Calu3 (cell line): ENCODE measurements at regions not wholly inside any gene's neighbourhood (a gene's known extent, or its start where the extent isn't known, plus 50 kb on each side); places are given as distances from the start of the nearest gene placed in this dataset.

ENCODE experiments used
- BruUV-seq: library from RNA; stranded (reverse); fragments of 400-500 nt; replicated peaks from 2 replicates; lab custom pipeline; 2021; lab: Mats Ljungman, UMichigan
- CTCF ChIA-PET: fragments of 300-600 bp; sonication (Branson Sonifier 250); formaldehyde crosslinking; loops from one replicate; lab custom pipeline; 2022; ENCODE audit warnings: antibody characterized with exemption; lab: Charles Lee
- DNase-seq: peaks from one replicate; pipeline ENCODE4 v3.0.0; 2022
- H3K27ac Mint-ChIP-seq: one replicate; pipeline ENCODE4 v1.8.0; 2022; ENCODE audit warnings: mixed read lengths; ENCODE audit not compliant: unreplicated experiment
- H3K27me3 Mint-ChIP-seq: one replicate; pipeline ENCODE4 v1.8.0; 2022; ENCODE audit warnings: mixed read lengths; ENCODE audit not compliant: unreplicated experiment
- H3K36me3 Mint-ChIP-seq: one replicate; pipeline ENCODE4 v1.8.0; 2022; ENCODE audit warnings: mild to moderate bottlenecking, moderate library complexity, mixed read lengths; ENCODE audit not compliant: insufficient read depth, unreplicated experiment
- H3K4me1 Mint-ChIP-seq: one replicate; pipeline ENCODE4 v1.8.0; 2022; ENCODE audit warnings: mild to moderate bottlenecking, low read depth, mixed read lengths; ENCODE audit not compliant: unreplicated experiment
- H3K4me3 Mint-ChIP-seq: one replicate; pipeline ENCODE4 v1.8.0; 2022; ENCODE audit warnings: mild to moderate bottlenecking, low read depth, moderate library complexity, mixed read lengths; ENCODE audit not compliant: unreplicated experiment
- H3K9me3 Mint-ChIP-seq: one replicate; pipeline ENCODE4 v1.8.0; 2022; ENCODE audit warnings: low read depth, mixed read lengths; ENCODE audit not compliant: unreplicated experiment
- CTCF ChIP-seq: fragments of 200-600 bp; IDR thresholded peaks from one replicate; pipeline ENCODE4 v1.8.0; 2022; ENCODE audit warnings: antibody characterized with exemption; ENCODE audit not compliant: unreplicated experiment
- intact Hi-C: fragments of 100-400 bp; cut with micrococcal nuclease; formaldehyde crosslinking; loops from one replicate; pipeline ENCODE4 v1.10.0; 2022; ENCODE audit not compliant: unreplicated experiment

DNA sequence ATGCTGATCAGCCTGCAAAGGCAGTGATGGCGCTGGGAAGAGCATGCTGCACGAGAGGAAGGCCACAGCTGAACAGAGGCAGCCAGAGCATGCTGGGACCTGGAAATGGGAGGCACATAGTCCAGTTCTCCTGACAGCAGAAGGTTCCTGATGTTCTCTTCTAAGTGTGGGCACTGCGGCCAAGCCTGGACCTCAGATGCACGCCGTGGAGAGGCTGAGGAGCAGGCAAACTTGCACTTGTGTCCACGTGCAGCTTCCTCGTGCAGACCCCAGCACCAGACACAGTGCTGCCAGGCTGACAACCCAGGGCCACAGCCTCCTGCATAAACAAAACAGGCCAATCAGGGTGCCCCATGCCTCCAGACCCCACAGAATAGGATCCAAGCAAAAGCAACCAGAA lies 93.5 kb upstream of the LANCL2 start:
- Mint-ChIP-seq H3K36me3 (no peaks in the 10 kb centered on the region), H3K9me3 (no peaks in the 10 kb centered on the region), H3K4me3 (no peak overlapping the region), H3K4me1 (no peaks in the 10 kb centered on the region), H3K27me3 (peaks cover 86% of the 10 kb centered on the region), H3K27ac (no peak overlapping the region)
- intact Hi-C loops = loop anchor here (1.0 kb wide), 1 partner anchor 497 kb away; no protein-coding TSS in a partner anchor
- no peak for DNase-seq
- no TSS peak for BruUV-seq
- CTCF ChIA-PET = interaction anchor here (1.0 to 2.0 kb wide), 3 partner anchors 17 to 513 kb away, joined by 5 to 8 read pairs (median 6); partner anchors contain the start of gene SEC61G
- no peak for TF ChIP-seq CTCF

DNA sequence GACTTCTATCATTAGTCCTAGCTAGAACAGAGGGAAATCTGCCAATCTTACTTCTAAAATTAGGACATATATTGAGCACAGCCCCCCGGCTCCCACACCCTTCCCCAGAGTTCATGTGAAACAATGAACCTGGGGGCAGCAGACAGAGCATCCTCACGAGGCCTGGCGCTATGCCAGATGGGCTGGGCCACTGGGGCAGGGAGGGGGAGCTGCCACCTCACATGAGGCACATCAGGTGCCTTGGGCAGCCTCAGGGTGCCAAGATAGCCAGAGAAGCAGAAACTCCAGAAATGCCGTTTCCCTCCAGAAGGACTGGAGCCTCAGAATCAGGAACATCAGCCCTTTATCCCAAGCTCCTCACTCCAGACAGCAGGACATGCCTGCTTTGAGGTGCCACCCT lies 92.8 kb upstream of the LANCL2 start:
- H3K4me1 Mint-ChIP-seq = no peaks in the 10 kb centered on the region
- H3K27me3 Mint-ChIP-seq = peaks cover 93% of the 10 kb centered on the region
- intact Hi-C loops = no loop called here
- H3K27ac Mint-ChIP-seq = no peak overlapping the region
- BruUV-seq = no TSS peak
- H3K36me3 Mint-ChIP-seq = no peaks in the 10 kb centered on the region
- no peak for TF ChIP-seq CTCF
- DNase-seq = no peak
- H3K4me3 Mint-ChIP-seq = no peak overlapping the region
- H3K9me3 Mint-ChIP-seq = no peaks in the 10 kb centered on the region
- CTCF ChIA-PET = no interaction called here

GRCh38 chr7:55273186-55273980 lies 91.8 kb upstream of the LANCL2 start:
- H3K4me1 Mint-ChIP-seq = no peaks in the 10 kb centered on the region
- DNase-seq = no peak
- no peaks in the 10 kb centered on the region for H3K36me3 Mint-ChIP-seq
- no TSS peak for BruUV-seq
- no peak overlapping the region for H3K4me3 Mint-ChIP-seq
- intact Hi-C loops = no loop called here
- peaks cover 96% of the 10 kb centered on the region for H3K27me3 Mint-ChIP-seq
- no peaks in the 10 kb centered on the region for H3K9me3 Mint-ChIP-seq
- H3K27ac Mint-ChIP-seq = no peak overlapping the region
- CTCF ChIA-PET = no interaction called here
- no peak for TF ChIP-seq CTCF

DNA sequence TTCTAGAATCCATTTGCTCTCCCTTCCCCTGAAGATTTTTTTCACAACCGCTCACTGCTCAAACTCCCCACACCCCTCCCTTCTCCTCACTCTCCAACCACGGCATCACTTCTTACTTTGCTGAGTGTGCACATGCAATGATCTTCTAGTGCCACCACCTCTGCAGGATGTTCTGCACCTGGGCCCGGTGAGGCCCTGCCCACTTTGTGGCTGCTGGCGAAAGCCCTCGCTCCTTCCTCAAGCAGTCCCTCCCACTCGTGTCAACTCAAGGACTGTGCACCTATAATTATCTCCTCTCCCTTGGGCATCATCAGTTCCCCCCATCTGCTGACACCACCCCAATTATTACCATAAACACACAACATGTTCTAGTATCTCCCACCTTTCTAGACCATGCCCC lies 91.0 kb upstream of the LANCL2 start:
- no TSS peak for BruUV-seq
- Mint-ChIP-seq H3K27me3 (peaks cover 96% of the 10 kb centered on the region), H3K9me3 (no peaks in the 10 kb centered on the region), H3K27ac (no peak overlapping the region), H3K4me3 (no peak overlapping the region), H3K4me1 (no peaks in the 10 kb centered on the region), H3K36me3 (no peaks in the 10 kb centered on the region)
- intact Hi-C loops = no loop called here
- CTCF ChIA-PET = no interaction called here
- no peak for DNase-seq
- no peak for TF ChIP-seq CTCF
